Stimulated activated naive B cell treated with anti-CD40 and anti-IgM and Interleukin-4, amounts not matched to agents 10 μg/mL and 1 μg/mL and 100 μg/mL, for 72 hours (primary cell): ENCODE measurements at regions not wholly inside any gene's neighbourhood (a gene's known extent, or its start where the extent isn't known, plus 50 kb on each side); places are given as distances from the start of the nearest gene placed in this dataset.
"Not testable (repeated sequence)": the region's sequence is repeated elsewhere in the genome, so short reads cannot be mapped to it uniquely, and the experiment has no call there.

ENCODE experiments used
- ATAC-seq, 2 donors: fragments of 150-1000 bp; cut with Tn5 transposase; replicated peaks; 2 replicates each; pipeline ENCODE4 v1.10.0; 2021; ENCODE audit warnings: moderate library complexity in 1 of 2
- DNase-seq: peaks from one replicate; pipeline ENCODE4 v3.0.0; 2021
- H3K27ac Mint-ChIP-seq: one replicate; pipeline ENCODE4 v1.8.0; 2022; ENCODE audit warnings: mild to moderate bottlenecking, mixed read lengths
- H3K27me3 Mint-ChIP-seq, 2 donors: one replicate each; pipeline ENCODE4 v1.8.0; 2022; ENCODE audit warnings: mixed read lengths in 2 of 2
- H3K36me3 Mint-ChIP-seq, 2 donors: one replicate each; pipeline ENCODE4 v1.8.0; 2022; ENCODE audit warnings: mixed read lengths in 2 of 2, mild to moderate bottlenecking in 1 of 2
- H3K4me1 Mint-ChIP-seq, 2 donors: one replicate each; pipeline ENCODE4 v1.8.0; 2022; ENCODE audit warnings: mixed read lengths in 2 of 2, mild to moderate bottlenecking in 1 of 2
- H3K4me3 Mint-ChIP-seq, 2 donors: one replicate each; pipeline ENCODE4 v1.8.0; 2022; ENCODE audit warnings: mild to moderate bottlenecking in 2 of 2, mixed read lengths in 2 of 2, moderate library complexity in 1 of 2
- H3K9me3 Mint-ChIP-seq, 2 donors: one replicate each; pipeline ENCODE4 v1.8.0; 2022; ENCODE audit warnings: mixed read lengths in 2 of 2, mild to moderate bottlenecking in 1 of 2

- DNase-seq (no peak), ATAC-seq (no peak)
- Mint-ChIP-seq H3K4me3 (no peak overlapping the region), H3K27me3 (peaks cover 0 to 4% of the 10 kb centered on the region in 2 donors), H3K36me3 (no peaks in the 10 kb centered on the region), H3K27ac (no peak overlapping the region), H3K4me1 (no peaks in the 10 kb centered on the region), H3K9me3 (no peaks in the 10 kb centered on the region)
Observed at GRCh38 chr2:67309281-67309680, 87.9 kb upstream of the ETAA1 start.

- DNase-seq = no peak
- ATAC-seq = no peak
- no peak overlapping the region for H3K27ac Mint-ChIP-seq
- H3K4me1 Mint-ChIP-seq = no peaks in the 10 kb centered on the region
- peaks cover 0 to 4% of the 10 kb centered on the region in 2 donors for H3K27me3 Mint-ChIP-seq
- H3K4me3 Mint-ChIP-seq = no peak overlapping the region
- H3K9me3 Mint-ChIP-seq = no peaks in the 10 kb centered on the region
- no peaks in the 10 kb centered on the region for H3K36me3 Mint-ChIP-seq
Observed at GRCh38 chr2:67311536-67311935, 85.6 kb upstream of the ETAA1 start.

DNA sequence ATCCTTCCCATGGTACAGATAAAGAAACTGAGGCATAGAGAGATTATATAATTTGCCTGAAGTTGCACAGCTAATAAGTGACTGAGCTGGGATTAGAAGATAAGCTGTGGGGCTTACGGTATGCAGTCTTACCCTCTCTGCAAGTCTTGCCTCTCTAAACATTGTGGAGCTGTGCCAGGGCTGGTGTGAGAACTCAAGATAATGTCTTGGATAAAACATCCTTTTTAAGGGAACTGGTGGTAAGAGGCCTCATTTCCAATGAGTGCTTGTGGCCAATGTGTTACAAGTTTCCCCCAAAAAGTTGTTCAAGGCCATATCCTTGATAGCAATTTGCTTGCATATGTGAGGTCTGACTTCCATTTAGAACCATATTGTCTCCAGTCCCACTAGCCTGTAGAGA, 84.3 kb upstream of the ETAA1 start:
- ATAC-seq (no peak), DNase-seq (no peak)
- Mint-ChIP-seq H3K4me1 (no peaks in the 10 kb centered on the region), H3K27ac (no peak overlapping the region), H3K27me3 (peaks cover 0 to under 1% of the 10 kb centered on the region in 2 donors), H3K9me3 (no peaks in the 10 kb centered on the region), H3K36me3 (no peaks in the 10 kb centered on the region), H3K4me3 (no peak overlapping the region)

DNA sequence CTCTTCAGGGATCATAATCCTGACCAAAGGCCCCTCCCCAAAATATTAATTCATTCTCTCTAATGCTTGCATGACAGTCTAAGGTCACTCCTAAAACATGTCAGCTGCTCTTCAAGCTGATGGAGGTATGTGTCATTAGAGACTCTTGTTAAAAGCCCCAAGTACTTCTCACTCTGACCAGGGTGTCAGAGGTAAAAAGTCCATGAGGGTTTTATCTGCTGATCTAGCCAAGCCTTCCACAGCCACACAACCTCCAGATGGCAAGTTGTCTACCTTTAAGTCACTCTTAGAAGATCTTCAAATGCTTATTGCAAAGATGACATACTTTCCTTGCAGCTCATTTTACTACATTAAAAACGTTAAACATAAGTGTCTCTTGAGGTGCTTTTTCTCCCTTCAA, 83.6 kb upstream of the ETAA1 start:
- H3K4me1 Mint-ChIP-seq = no peaks in the 10 kb centered on the region
- ATAC-seq = no peak
- no peaks in the 10 kb centered on the region for H3K36me3 Mint-ChIP-seq
- H3K4me3 Mint-ChIP-seq = no peak overlapping the region
- DNase-seq = no peak
- no peaks in the 10 kb centered on the region for H3K27me3 Mint-ChIP-seq
- H3K9me3 Mint-ChIP-seq = no peaks in the 10 kb centered on the region
- H3K27ac Mint-ChIP-seq = no peak overlapping the region

GRCh38 chr2:67318031-67318430, 79.1 kb upstream of the ETAA1 start:
- Mint-ChIP-seq H3K9me3 (no peaks in the 10 kb centered on the region), H3K27me3 (peaks cover 0 to 4% of the 10 kb centered on the region in 2 donors), H3K27ac (no peak overlapping the region), H3K4me1 (no peaks in the 10 kb centered on the region), H3K36me3 (no peaks in the 10 kb centered on the region), H3K4me3 (no peak overlapping the region)
- no peak for ATAC-seq
- DNase-seq = no peak

GRCh38 chr2:67318563-67318962, 78.6 kb upstream of the ETAA1 start:
- Mint-ChIP-seq H3K4me1 (no peaks in the 10 kb centered on the region), H3K27me3 (peaks cover 0 to 4% of the 10 kb centered on the region in 2 donors), H3K27ac (no peak overlapping the region), H3K36me3 (no peaks in the 10 kb centered on the region), H3K4me3 (no peak overlapping the region), H3K9me3 (no peaks in the 10 kb centered on the region)
- DNase-seq (no peak), ATAC-seq (no peak)

GRCh38 chr2:67318993-67319481, 78.1 kb upstream of the ETAA1 start:
- DNase-seq (no peak), ATAC-seq (no peak)
- Mint-ChIP-seq H3K9me3 (no peaks in the 10 kb centered on the region), H3K4me1 (no peaks in the 10 kb centered on the region), H3K27me3 (peaks cover 0 to 4% of the 10 kb centered on the region in 2 donors), H3K4me3 (no peak overlapping the region), H3K36me3 (no peaks in the 10 kb centered on the region), H3K27ac (no peak overlapping the region)

- no peak for ATAC-seq
- no peaks in the 10 kb centered on the region for H3K9me3 Mint-ChIP-seq
- H3K4me3 Mint-ChIP-seq = no peak overlapping the region
- no peaks in the 10 kb centered on the region for H3K36me3 Mint-ChIP-seq
- H3K27me3 Mint-ChIP-seq = peaks cover 0 to 4% of the 10 kb centered on the region in 2 donors
- H3K4me1 Mint-ChIP-seq = no peaks in the 10 kb centered on the region
- no peak for DNase-seq
- no peak overlapping the region for H3K27ac Mint-ChIP-seq
Observed at GRCh38 chr2:67320861-67321587, 76.1 kb upstream of the ETAA1 start.

- Mint-ChIP-seq H3K4me3 (no peak overlapping the region), H3K4me1 (no peaks in the 10 kb centered on the region), H3K9me3 (no peaks in the 10 kb centered on the region), H3K36me3 (no peaks in the 10 kb centered on the region), H3K27me3 (peaks cover 1 to 4% of the 10 kb centered on the region in 2 donors), H3K27ac (no peak overlapping the region)
- ATAC-seq (no peak), DNase-seq (no peak)
Observed at GRCh38 chr2:67321588-67321903, 75.6 kb upstream of the ETAA1 start.

DNA sequence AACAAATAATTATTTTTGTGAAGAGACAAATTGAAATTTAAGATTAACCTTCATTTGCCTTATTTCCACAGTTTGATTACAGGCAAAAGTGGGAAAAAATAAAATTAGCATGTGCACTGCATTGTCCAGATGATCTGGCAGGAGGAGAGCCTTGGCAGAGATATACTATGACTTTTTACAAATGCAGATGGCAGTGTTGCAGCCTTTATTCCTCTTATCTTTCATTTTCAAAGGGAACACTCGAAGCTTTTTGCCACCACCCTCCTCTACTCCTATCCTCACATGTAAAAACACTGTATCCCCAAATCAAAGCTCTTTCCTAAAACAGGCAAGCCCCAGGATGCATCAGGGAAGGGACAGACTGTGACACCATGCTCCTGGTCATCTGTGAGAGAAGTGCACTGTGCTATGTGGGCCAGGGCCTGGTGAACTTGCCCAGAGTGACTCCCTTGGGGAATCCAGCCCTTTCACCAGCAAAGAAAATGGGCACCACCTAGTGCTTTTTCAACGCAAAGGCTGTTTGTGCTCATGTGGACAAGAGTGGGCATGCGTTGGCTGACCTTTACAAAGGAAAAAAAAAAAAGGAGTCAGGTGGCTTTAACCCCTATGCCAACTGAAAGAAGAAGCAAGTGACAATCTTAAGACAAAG, 74.7 kb upstream of the ETAA1 start:
- Mint-ChIP-seq H3K9me3 (no peaks in the 10 kb centered on the region), H3K36me3 (no peaks in the 10 kb centered on the region), H3K4me1 (no peaks in the 10 kb centered on the region), H3K27me3 (peaks cover 4 to 5% of the 10 kb centered on the region in 2 donors), H3K4me3 (no peak overlapping the region), H3K27ac (no peak overlapping the region)
- DNase-seq (no peak), ATAC-seq (no peak)

GRCh38 chr2:67323209-67323991, 73.7 kb upstream of the ETAA1 start:
- peaks cover 4 to 5% of the 10 kb centered on the region in 2 donors for H3K27me3 Mint-ChIP-seq
- no peaks in the 10 kb centered on the region for H3K4me1 Mint-ChIP-seq
- no peak overlapping the region for H3K4me3 Mint-ChIP-seq
- H3K9me3 Mint-ChIP-seq = no peaks in the 10 kb centered on the region
- no peak overlapping the region for H3K27ac Mint-ChIP-seq
- ATAC-seq (no peak), DNase-seq (no peak)
- no peaks in the 10 kb centered on the region for H3K36me3 Mint-ChIP-seq

DNA sequence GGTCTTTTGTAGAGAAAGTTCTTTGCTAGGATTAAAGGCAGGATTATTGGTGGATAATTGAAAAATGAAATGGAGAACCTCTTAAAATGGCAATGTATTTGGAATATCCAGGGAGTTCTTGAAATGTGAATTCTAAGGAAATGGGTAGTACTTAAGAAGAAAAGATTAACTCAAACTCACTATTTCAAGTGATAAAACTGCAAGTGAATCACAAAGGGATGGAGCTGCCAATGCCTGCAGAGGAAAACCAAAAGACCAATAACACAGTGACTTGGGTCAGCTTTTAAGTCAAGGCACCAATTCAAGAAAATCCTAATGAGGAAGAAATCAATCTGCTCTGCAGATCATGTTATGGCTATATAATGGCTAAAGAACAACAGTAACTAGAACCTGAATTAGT, 67.6 kb upstream of the ETAA1 start:
- peaks cover 17 to 18% of the 10 kb centered on the region in 2 donors for H3K27me3 Mint-ChIP-seq
- H3K36me3 Mint-ChIP-seq = no peaks in the 10 kb centered on the region
- no peaks in the 10 kb centered on the region for H3K4me1 Mint-ChIP-seq
- no peak overlapping the region for H3K4me3 Mint-ChIP-seq
- no peak for ATAC-seq
- H3K27ac Mint-ChIP-seq = no peak overlapping the region
- DNase-seq = no peak
- no peaks in the 10 kb centered on the region for H3K9me3 Mint-ChIP-seq

- Mint-ChIP-seq H3K4me3 (no peak overlapping the region), H3K4me1 (no peaks in the 10 kb centered on the region), H3K9me3 (no peaks in the 10 kb centered on the region), H3K27ac (no peak overlapping the region), H3K36me3 (no peaks in the 10 kb centered on the region), H3K27me3 (peaks cover 17 to 18% of the 10 kb centered on the region in 2 donors)
- DNase-seq = no peak
- no peak for ATAC-seq
Observed at GRCh38 chr2:67329951-67330350, 67.2 kb upstream of the ETAA1 start.

GRCh38 chr2:67331419-67332086, 65.6 kb upstream of the ETAA1 start:
- ATAC-seq, H3K36me3 Mint-ChIP-seq, H3K4me3 Mint-ChIP-seq, H3K4me1 Mint-ChIP-seq, DNase-seq, H3K9me3 Mint-ChIP-seq, H3K27ac Mint-ChIP-seq: not testable (repeated sequence)
- H3K27me3 Mint-ChIP-seq = peaks cover 16 to 17% of the 10 kb centered on the region in 2 donors
